ENCODE measurements at regions not wholly inside any gene's neighbourhood (a gene's known extent, or its start where the extent isn't known, plus 50 kb on each side); places are given as distances from the start of the nearest gene placed in this dataset.

DNA sequence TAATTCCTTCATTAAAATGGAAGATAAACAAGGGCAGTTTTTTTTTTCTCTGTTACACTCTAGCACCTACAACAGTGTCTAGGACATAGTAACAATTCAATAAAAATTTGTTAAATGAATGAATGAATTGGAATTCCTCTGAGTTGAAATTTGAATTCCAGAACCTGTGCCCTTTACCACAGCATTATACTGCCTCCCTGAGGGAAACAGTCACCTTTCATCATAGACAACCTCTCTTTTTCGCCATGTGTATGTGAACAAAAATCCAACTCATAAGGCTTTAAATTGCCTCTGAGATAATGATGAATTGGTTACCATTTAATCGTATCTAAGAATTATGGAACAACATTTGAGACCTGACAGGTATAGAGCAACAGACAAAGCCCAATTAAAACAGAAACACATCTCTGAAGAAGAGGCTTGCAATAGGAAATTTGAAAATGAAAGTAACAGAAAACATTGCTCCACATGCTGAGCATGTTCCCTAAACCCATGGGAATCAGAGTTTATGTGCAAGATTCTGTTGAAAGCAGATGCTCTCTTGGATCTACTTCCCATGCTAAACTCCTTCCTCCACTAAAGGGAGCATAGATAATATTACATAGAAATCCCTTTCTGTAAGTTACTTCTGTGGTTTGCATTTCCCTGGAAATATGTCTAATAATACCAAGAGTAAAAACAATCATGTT lies 657.8 kb downstream of the GALC start:
- H3K4me3 ChIP-seq (ENCODE audit: low read depth, low read length), result no peak overlapping the region
- TF ChIP-seq, protein P1, sequence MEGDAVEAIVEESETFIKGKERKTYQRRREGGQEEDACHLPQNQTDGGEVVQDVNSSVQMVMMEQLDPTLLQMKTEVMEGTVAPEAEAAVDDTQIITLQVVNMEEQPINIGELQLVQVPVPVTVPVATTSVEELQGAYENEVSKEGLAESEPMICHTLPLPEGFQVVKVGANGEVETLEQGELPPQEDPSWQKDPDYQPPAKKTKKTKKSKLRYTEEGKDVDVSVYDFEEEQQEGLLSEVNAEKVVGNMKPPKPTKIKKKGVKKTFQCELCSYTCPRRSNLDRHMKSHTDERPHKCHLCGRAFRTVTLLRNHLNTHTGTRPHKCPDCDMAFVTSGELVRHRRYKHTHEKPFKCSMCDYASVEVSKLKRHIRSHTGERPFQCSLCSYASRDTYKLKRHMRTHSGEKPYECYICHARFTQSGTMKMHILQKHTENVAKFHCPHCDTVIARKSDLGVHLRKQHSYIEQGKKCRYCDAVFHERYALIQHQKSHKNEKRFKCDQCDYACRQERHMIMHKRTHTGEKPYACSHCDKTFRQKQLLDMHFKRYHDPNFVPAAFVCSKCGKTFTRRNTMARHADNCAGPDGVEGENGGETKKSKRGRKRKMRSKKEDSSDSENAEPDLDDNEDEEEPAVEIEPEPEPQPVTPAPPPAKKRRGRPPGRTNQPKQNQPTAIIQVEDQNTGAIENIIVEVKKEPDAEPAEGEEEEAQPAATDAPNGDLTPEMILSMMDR (conservative IDR thresholded peaks at IDR 0.05; ENCODE audit: low read depth, low read length), result peak; percentile 52
- DNase-seq (ENCODE audit: low read depth), result no peak

DNA sequence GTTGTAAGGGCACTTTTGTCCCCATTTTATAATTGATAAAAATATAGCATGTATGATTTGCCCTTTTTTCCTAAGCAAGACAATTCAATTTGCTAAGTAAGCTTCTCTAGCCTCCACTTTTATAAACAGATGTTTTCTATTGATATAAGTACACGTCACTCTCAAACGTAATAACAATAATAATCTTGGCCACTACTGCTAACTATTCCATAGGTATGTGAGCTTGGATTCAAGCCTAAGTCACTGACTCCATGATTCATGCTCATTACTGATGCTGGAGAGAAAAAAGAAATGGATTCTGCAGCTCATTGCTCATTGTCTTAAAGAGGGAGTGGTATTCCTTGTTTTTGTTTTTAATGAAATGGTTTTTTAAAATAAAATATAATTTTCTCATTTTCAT lies 661.0 kb downstream of the GALC start:
- DNase-seq (ENCODE audit: low read depth), result no peak
- no peak overlapping the region for H3K4me3 ChIP-seq (ENCODE audit: low read depth, low read length)
- TF ChIP-seq, protein P1 (conservative IDR thresholded peaks at IDR 0.05; ENCODE audit: low read depth, low read length), result no peak

DNA sequence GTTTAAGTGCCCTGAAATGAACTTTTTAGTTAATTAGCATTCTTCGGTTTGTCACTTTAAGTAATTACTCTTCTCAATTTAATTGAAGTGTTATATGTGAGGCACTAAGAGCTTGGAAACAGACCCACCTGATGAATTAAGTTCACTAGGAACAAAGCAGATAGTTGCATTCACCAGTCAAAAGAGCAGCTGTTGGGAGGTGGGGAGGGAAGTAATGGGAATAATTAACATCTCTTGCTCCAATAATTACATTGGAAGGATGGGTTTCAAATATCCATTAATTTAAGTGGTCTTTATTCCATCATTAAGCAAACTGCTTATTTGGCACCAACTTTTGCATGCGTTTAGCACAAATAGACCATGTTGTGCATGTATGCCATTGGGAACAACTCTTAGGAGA lies 667.2 kb downstream of the GALC start:
- no peak overlapping the region for H3K4me3 ChIP-seq (ENCODE audit: low read depth, low read length)
- TF ChIP-seq, protein P1 (conservative IDR thresholded peaks at IDR 0.05; ENCODE audit: low read depth, low read length), result no peak
- no peak for DNase-seq (ENCODE audit: low read depth)

DNA sequence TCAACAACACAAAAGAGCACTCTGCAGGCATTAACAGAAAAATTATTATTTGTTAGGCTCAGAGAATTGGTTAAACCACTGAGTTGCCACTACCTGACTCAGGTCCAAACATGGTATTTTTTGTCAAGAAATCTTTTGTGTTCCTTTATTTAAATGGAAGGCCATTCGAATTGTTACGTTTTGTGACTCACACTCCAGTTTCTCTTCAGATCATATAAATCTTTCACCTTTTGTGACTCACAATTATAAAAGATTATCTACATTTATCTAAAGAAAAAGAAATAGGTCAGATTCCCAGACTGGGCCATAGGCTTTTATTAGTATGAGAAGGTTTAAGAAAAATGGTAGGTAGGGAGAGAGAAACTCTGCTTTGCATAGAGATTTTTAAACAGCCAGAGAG lies 669.8 kb downstream of the GALC start:
- TF ChIP-seq, protein P1 (conservative IDR thresholded peaks at IDR 0.05; ENCODE audit: low read depth, low read length), result no peak
- no peak for DNase-seq (ENCODE audit: low read depth)
- no peak overlapping the region for H3K4me3 ChIP-seq (ENCODE audit: low read depth, low read length)

DNA sequence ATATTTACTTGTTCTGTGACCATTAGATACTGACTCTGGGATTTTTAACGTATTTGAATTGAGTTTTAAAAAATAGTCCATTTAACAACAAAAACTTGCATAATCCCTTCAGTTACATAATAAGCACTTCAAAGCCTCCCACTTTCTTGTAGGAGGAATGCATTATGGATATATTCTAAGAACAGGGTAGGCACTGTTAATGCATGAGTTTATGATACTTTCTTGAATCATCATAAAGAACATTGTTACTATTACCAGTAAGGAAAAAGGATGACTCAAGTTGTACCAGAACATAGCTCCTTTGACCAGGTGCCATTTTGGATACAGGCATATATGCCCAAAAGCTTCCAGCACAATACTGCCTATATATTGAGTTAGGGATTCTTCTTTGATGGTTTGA lies 671.4 kb downstream of the GALC start:
- DNase-seq (ENCODE audit: low read depth), result no peak
- no peak overlapping the region for H3K4me3 ChIP-seq (ENCODE audit: low read depth, low read length)
- TF ChIP-seq, protein P1 (conservative IDR thresholded peaks at IDR 0.05; ENCODE audit: low read depth, low read length), result no peak

DNA sequence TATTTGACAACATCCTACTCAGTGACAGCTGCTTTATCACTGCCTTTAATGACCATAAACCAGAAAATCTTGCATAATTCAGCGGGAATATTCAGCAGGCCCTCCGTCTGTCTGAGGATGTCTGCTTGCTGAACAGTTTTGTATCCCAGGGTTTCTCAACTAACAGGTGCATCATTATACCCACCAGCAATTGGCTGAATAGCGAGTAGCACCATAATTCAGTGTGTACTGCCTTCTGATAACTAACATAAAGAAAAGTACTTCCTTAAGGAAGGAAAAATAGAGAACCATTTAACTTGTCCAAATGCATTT lies 680.1 kb downstream of the GALC start:
- no peak overlapping the region for H3K4me3 ChIP-seq (ENCODE audit: low read depth, low read length)
- TF ChIP-seq, protein P1 (conservative IDR thresholded peaks at IDR 0.05; ENCODE audit: low read depth, low read length), result no peak
- no peak for DNase-seq (ENCODE audit: low read depth)

DNA sequence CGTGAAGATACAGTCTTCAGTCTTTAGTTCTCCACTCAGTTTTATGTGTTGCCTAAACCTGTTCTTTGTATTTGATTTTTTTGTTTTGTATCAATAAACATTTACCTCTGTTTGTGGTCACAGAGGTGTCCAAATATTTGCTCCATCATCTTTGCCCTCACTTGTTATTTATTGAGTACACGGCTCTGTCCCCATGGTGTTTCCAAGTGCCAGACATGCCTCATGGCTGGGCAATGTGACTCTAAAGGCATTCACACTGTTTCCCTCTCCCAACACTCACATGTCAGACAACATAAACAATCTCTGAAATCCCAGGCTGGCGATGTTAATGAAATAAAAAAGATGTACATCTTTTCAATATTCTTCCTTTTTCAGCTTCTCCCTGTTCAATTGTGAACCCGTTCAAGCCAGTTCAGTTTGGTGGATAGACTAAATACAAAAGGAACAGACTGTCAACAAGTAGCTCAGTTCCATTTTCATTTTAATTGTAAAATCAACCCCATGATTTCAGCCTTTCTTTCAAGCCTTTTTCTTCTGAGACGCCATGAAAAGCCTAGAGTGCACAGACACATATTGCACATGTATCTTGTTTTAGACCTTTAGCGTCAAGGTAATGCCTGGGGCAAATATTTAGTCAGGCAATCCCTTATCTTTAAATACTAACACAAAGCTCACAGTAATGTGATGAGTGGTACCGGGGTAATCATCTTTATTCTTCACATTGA lies 680.7 kb downstream of the GALC start:
- H3K4me3 ChIP-seq (ENCODE audit: low read depth, low read length), result no peak overlapping the region
- DNase-seq (ENCODE audit: low read depth), result no peak
- TF ChIP-seq, protein P1 (conservative IDR thresholded peaks at IDR 0.05; ENCODE audit: low read depth, low read length), result no peak
